ENCODE measurements at regions not wholly inside any gene's neighbourhood (a gene's known extent, or its start where the extent isn't known, plus 50 kb on each side); places are given as distances from the start of the nearest gene placed in this dataset.
"Not testable (repeated sequence)": the region's sequence is repeated elsewhere in the genome, so short reads cannot be mapped to it uniquely, and the experiment has no call there.

GRCh38 chr1:213417225-213417820, 366.3 kb downstream of the RPS6KC1 start:
- Histone ChIP-seq H3K36me3 (ENCODE audit: insufficient read depth in 1 of 2, low read depth in 1 of 2) (no peaks in the 10 kb centered on the region), H3K4me1 (no peaks in the 10 kb centered on the region), H3K9me3 (no peaks in the 10 kb centered on the region), H3K27ac (no peak overlapping the region), H3K27me3 (ENCODE audit: insufficient read depth in 3 of 3, low read length in 2 of 3) (no peaks in the 10 kb centered on the region), H3K4me3 (no peak overlapping the region)
- intact Hi-C loops (cut with DNase I) = no loop called here
- no peak for TF ChIP-seq CTCF (IDR thresholded peaks at IDR 0.05)
- 94 to 95% (median 95%) methylated on average over 14 of the region's 14 CpGs for WGBS, 3 donors
- no peak for ATAC-seq
- no peak for DNase-seq

- DNase-seq (no peak), ATAC-seq (no peak)
- no peaks in the 10 kb centered on the region for H3K36me3 ChIP-seq (ENCODE audit: insufficient read depth in 1 of 2, low read depth in 1 of 2)
- no peaks in the 10 kb centered on the region for H3K4me1 ChIP-seq
- no peak overlapping the region for H3K27ac ChIP-seq
- H3K27me3 ChIP-seq (ENCODE audit: insufficient read depth in 3 of 3, low read length in 2 of 3) = no peaks in the 10 kb centered on the region
- no peak for TF ChIP-seq CTCF (IDR thresholded peaks at IDR 0.05)
- H3K9me3 ChIP-seq = no peaks in the 10 kb centered on the region
- intact Hi-C loops (cut with DNase I) = no loop called here
- no peak overlapping the region for H3K4me3 ChIP-seq
- WGBS, 3 donors = 88 to 96% (median 91%) methylated on average over 5 of the region's 5 CpGs
Measured at GRCh38 chr1:213417846-213418245, 366.8 kb downstream of the RPS6KC1 start.

- DNase-seq = no peak
- intact Hi-C loops (cut with DNase I) = no loop called here
- H3K4me3 ChIP-seq = no peak overlapping the region
- no peak for ATAC-seq
- H3K9me3 ChIP-seq = no peaks in the 10 kb centered on the region
- H3K27me3 ChIP-seq (ENCODE audit: insufficient read depth in 3 of 3, low read length in 2 of 3) = no peaks in the 10 kb centered on the region
- H3K36me3 ChIP-seq (ENCODE audit: insufficient read depth in 1 of 2, low read depth in 1 of 2) = no peaks in the 10 kb centered on the region
- H3K4me1 ChIP-seq = no peaks in the 10 kb centered on the region
- WGBS, 3 donors = 57 to 64% (median 60%) methylated on average over 19 of the region's 19 CpGs
- no peak overlapping the region for H3K27ac ChIP-seq
- TF ChIP-seq CTCF (IDR thresholded peaks at IDR 0.05) = no peak
Measured at GRCh38 chr1:213418268-213419071, 367.4 kb downstream of the RPS6KC1 start.

- no peak for TF ChIP-seq CTCF (IDR thresholded peaks at IDR 0.05)
- Histone ChIP-seq H3K36me3 (ENCODE audit: insufficient read depth in 1 of 2, low read depth in 1 of 2) (no peaks in the 10 kb centered on the region), H3K27ac (no peak overlapping the region), H3K4me1 (no peaks in the 10 kb centered on the region), H3K9me3 (no peaks in the 10 kb centered on the region), H3K4me3 (no peak overlapping the region), H3K27me3 (ENCODE audit: insufficient read depth in 3 of 3, low read length in 2 of 3) (no peaks in the 10 kb centered on the region)
- intact Hi-C loops (cut with DNase I) = no loop called here
- 57 to 85% (median 66%) methylated on average over 3 of the region's 3 CpGs for WGBS, 3 donors
- DNase-seq (no peak), ATAC-seq (peak in 1 of 4 donors; percentile 45)
Measured at GRCh38 chr1:213419401-213420030, 368.5 kb downstream of the RPS6KC1 start.

GRCh38 chr1:213421178-213421577, 370.1 kb downstream of the RPS6KC1 start:
- H3K9me3 ChIP-seq; H3K4me1 ChIP-seq; DNase-seq; H3K4me3 ChIP-seq; ATAC-seq; H3K27ac ChIP-seq; H3K27me3 ChIP-seq (ENCODE audit: insufficient read depth in 3 of 3, low read length in 2 of 3); intact Hi-C loops (cut with DNase I); H3K36me3 ChIP-seq (ENCODE audit: insufficient read depth in 1 of 2, low read depth in 1 of 2): not testable (repeated sequence)
- 93 to 96% (median 96%) methylated on average over 7 of the region's 7 CpGs for WGBS, 3 donors

Data from psoas muscle (tissue), 7 donors.